ENCODE measurements at regions not wholly inside any gene's neighbourhood (a gene's known extent, or its start where the extent isn't known, plus 50 kb on each side); places are given as distances from the start of the nearest gene placed in this dataset.

GRCh38 chr10:90193240-90193985, 492.0 kb downstream of the KIF20B start:
- Histone ChIP-seq H3K36me3 (no peaks in the 10 kb centered on the region), H3K4me1 (no peaks in the 10 kb centered on the region), H3K9me3 (no peaks in the 10 kb centered on the region), H3K4me3 (no peak overlapping the region), H3K27me3 (no peaks in the 10 kb centered on the region), H3K27ac (no peak overlapping the region)
- intact Hi-C loops (cut with DNase I; ENCODE audit: low total_unique reads): no loop called here
- no peak for TF ChIP-seq POLR2A (IDR thresholded peaks at IDR 0.05)
- no peak for TF ChIP-seq CTCF (IDR thresholded peaks at IDR 0.05)
- no peak for DNase-seq

- TF ChIP-seq CTCF (IDR thresholded peaks at IDR 0.05) (no peak), POLR2A (IDR thresholded peaks at IDR 0.05) (no peak)
- DNase-seq: no peak
- intact Hi-C loops (cut with DNase I; ENCODE audit: low total_unique reads): no loop called here
- H3K27me3 ChIP-seq: no peaks in the 10 kb centered on the region
- no peak overlapping the region for H3K27ac ChIP-seq
- no peaks in the 10 kb centered on the region for H3K4me1 ChIP-seq
- H3K4me3 ChIP-seq: no peak overlapping the region
- no peaks in the 10 kb centered on the region for H3K9me3 ChIP-seq
- no peaks in the 10 kb centered on the region for H3K36me3 ChIP-seq
Measured at GRCh38 chr10:90195288-90195840, 494.0 kb downstream of the KIF20B start.

- Histone ChIP-seq H3K4me3 (no peak overlapping the region), H3K27me3 (no peaks in the 10 kb centered on the region), H3K9me3 (no peaks in the 10 kb centered on the region), H3K4me1 (no peaks in the 10 kb centered on the region), H3K27ac (no peak overlapping the region), H3K36me3 (no peaks in the 10 kb centered on the region)
- intact Hi-C loops (cut with DNase I; ENCODE audit: low total_unique reads): no loop called here
- TF ChIP-seq CTCF (IDR thresholded peaks at IDR 0.05) (no peak), POLR2A (IDR thresholded peaks at IDR 0.05) (no peak)
- DNase-seq: no peak
Measured at GRCh38 chr10:90197766-90198165, 496.4 kb downstream of the KIF20B start.

DNA sequence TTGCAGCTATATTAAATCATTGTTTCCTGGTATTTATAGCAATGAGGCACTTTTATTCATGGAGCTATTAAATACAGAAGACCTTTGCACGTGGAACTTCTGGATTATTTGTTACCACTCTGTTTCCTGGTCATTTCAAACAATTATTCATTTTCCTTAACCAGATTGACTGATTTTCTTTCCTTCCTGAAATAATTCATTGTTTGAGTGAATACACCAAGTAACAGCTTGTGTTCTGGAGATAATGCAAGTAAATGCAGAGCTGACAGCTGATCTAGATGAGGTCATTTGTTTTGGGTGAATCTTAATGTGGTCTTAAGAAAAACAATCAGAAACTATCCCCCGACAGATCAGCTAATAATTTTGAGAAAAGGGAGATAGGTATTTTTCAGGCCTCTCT, 497.7 kb downstream of the KIF20B start:
- Histone ChIP-seq H3K27me3 (no peaks in the 10 kb centered on the region), H3K36me3 (no peaks in the 10 kb centered on the region), H3K27ac (no peak overlapping the region), H3K4me1 (no peaks in the 10 kb centered on the region), H3K4me3 (no peak overlapping the region), H3K9me3 (no peaks in the 10 kb centered on the region)
- TF ChIP-seq POLR2A (IDR thresholded peaks at IDR 0.05): no peak
- TF ChIP-seq CTCF (IDR thresholded peaks at IDR 0.05): no peak
- DNase-seq: no peak
- intact Hi-C loops (cut with DNase I; ENCODE audit: low total_unique reads): no loop called here

DNA sequence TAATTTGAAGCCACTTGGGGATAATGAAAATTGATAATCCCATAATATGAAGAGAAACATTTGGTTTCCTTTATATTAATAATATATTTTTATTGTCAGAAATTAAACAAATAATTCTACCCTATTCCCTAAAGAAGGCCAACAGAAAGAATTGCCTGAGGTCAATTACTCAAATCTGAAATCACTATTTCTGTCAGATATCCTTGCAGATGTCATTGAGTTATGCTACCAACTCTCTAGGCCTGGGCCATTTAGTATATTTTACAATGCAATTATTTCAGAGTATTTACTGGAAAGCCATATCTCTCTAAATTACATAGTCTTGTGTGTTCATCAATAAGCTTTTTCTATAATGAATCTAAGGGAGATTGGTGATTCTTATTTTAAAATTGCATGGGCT, 498.1 kb downstream of the KIF20B start:
- no peak overlapping the region for H3K4me3 ChIP-seq
- no peak for DNase-seq
- intact Hi-C loops (cut with DNase I; ENCODE audit: low total_unique reads): no loop called here
- H3K4me1 ChIP-seq: no peaks in the 10 kb centered on the region
- no peaks in the 10 kb centered on the region for H3K27me3 ChIP-seq
- H3K9me3 ChIP-seq: no peaks in the 10 kb centered on the region
- no peak overlapping the region for H3K27ac ChIP-seq
- H3K36me3 ChIP-seq: no peaks in the 10 kb centered on the region
- no peak for TF ChIP-seq POLR2A (IDR thresholded peaks at IDR 0.05)
- TF ChIP-seq CTCF (IDR thresholded peaks at IDR 0.05): no peak
